ENCODE measurements at regions not wholly inside any gene's neighbourhood (a gene's known extent, or its start where the extent isn't known, plus 50 kb on each side); places are given as distances from the start of the nearest gene placed in this dataset.
"Not testable (repeated sequence)": the region's sequence is repeated elsewhere in the genome, so short reads cannot be mapped to it uniquely, and the experiment has no call there.

GRCh38 chr18:75854174-75854573 lies 426.7 kb upstream of the SMIM21 start:
- Histone ChIP-seq H3K4me1 (ENCODE audit: control insufficient read depth in 1 of 2, low read depth in 2 of 2) (no peaks in the 10 kb centered on the region), H3K9me3 (no peaks in the 10 kb centered on the region), H3K27me3 (replicated peaks; ENCODE audit: insufficient read depth) (no peaks in the 10 kb centered on the region), H3K36me3 (no peaks in the 10 kb centered on the region), H3K27ac (no peak overlapping the region), H3K4me3 (no peak overlapping the region)
- TF ChIP-seq, protein P1, sequence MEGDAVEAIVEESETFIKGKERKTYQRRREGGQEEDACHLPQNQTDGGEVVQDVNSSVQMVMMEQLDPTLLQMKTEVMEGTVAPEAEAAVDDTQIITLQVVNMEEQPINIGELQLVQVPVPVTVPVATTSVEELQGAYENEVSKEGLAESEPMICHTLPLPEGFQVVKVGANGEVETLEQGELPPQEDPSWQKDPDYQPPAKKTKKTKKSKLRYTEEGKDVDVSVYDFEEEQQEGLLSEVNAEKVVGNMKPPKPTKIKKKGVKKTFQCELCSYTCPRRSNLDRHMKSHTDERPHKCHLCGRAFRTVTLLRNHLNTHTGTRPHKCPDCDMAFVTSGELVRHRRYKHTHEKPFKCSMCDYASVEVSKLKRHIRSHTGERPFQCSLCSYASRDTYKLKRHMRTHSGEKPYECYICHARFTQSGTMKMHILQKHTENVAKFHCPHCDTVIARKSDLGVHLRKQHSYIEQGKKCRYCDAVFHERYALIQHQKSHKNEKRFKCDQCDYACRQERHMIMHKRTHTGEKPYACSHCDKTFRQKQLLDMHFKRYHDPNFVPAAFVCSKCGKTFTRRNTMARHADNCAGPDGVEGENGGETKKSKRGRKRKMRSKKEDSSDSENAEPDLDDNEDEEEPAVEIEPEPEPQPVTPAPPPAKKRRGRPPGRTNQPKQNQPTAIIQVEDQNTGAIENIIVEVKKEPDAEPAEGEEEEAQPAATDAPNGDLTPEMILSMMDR (IDR thresholded peaks at IDR 0.05): no peak
- no peak for ATAC-seq (ENCODE audit: insufficient number of reproducible peaks, low FRiP score, low read depth)
- DNase-seq (ENCODE audit: low spot score): no peak

DNA sequence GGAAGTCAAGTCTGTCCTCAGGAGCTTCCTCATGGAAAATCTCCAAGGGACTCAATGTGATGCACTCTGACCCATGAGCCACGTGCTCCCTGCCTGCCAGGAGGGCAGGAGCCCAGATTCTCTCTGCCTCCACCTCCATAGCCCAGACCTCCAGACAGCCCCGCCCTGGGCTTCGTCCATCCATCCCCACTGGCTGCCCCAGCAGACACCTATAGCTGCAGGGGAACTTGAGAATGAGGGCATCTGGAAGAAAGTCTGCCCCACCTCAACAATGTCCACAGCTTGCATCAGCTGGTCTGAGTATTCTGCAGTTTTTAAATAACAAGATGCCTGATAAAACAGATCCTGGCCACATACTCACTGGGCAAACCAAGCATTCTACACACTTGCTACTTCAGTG lies 418.8 kb upstream of the SMIM21 start:
- DNase-seq (ENCODE audit: low spot score) (no peak), ATAC-seq (ENCODE audit: insufficient number of reproducible peaks, low FRiP score, low read depth) (no peak)

DNA sequence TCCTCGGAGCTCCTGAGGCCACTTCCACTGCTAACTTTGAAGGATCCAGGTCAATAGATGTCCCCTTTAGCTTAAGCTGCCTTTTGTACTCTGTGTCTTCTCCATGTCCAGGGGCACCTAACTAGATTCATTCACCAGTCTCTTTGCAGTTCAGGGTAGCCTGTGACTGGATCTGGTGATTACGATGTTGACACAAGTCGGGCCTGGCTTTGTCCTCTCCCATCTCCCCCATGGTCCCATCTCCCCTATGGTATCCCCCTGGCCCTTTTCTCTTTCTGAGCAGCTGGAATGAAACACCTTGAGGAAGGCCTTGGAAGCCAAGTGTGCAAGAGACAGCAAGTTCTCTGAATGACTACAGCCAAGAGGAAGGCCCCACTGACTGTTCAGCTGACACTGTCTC lies 417.9 kb upstream of the SMIM21 start:
- DNase-seq (ENCODE audit: low spot score) (no peak), ATAC-seq (ENCODE audit: insufficient number of reproducible peaks, low FRiP score, low read depth) (no peak)
- Histone ChIP-seq H3K27ac (no peak overlapping the region), H3K36me3 (no peaks in the 10 kb centered on the region), H3K9me3 (no peaks in the 10 kb centered on the region), H3K4me3 (no peak overlapping the region), H3K27me3 (replicated peaks; ENCODE audit: insufficient read depth) (no peaks in the 10 kb centered on the region), H3K4me1 (ENCODE audit: control insufficient read depth in 1 of 2, low read depth in 2 of 2) (no peaks in the 10 kb centered on the region)
- TF ChIP-seq, protein P1 (IDR thresholded peaks at IDR 0.05): no peak

More for the DNA sequence above, 418.8 kb upstream of the SMIM21 start:
- Histone ChIP-seq H3K27ac (no peak overlapping the region), H3K36me3 (no peaks in the 10 kb centered on the region), H3K27me3 (replicated peaks; ENCODE audit: insufficient read depth) (no peaks in the 10 kb centered on the region), H3K4me1 (ENCODE audit: control insufficient read depth in 1 of 2, low read depth in 2 of 2) (no peaks in the 10 kb centered on the region), H3K4me3 (no peak overlapping the region), H3K9me3 (no peaks in the 10 kb centered on the region)
- TF ChIP-seq, protein P1 (IDR thresholded peaks at IDR 0.05): no peak

GRCh38 chr18:75844146-75844545 lies 416.6 kb upstream of the SMIM21 start:
- no peaks in the 10 kb centered on the region for H3K27me3 ChIP-seq (replicated peaks; ENCODE audit: insufficient read depth)
- TF ChIP-seq, protein P1 (IDR thresholded peaks at IDR 0.05): no peak

GRCh38 chr18:75840131-75840530 lies 412.6 kb upstream of the SMIM21 start:
- DNase-seq (ENCODE audit: low spot score) (no peak), ATAC-seq (ENCODE audit: insufficient number of reproducible peaks, low FRiP score, low read depth) (no peak)
- no peaks in the 10 kb centered on the region for H3K9me3 ChIP-seq
- no peaks in the 10 kb centered on the region for H3K4me1 ChIP-seq (ENCODE audit: control insufficient read depth in 1 of 2, low read depth in 2 of 2)
- no peak overlapping the region for H3K4me3 ChIP-seq
- TF ChIP-seq, protein P1 (IDR thresholded peaks at IDR 0.05): no peak
- H3K36me3 ChIP-seq: no peaks in the 10 kb centered on the region
- no peak overlapping the region for H3K27ac ChIP-seq
- H3K27me3 ChIP-seq (replicated peaks; ENCODE audit: insufficient read depth): no peaks in the 10 kb centered on the region

More at GRCh38 chr18:75844146-75844545, 416.6 kb upstream of the SMIM21 start:
- Histone ChIP-seq H3K27ac (no peak overlapping the region), H3K4me3 (no peak overlapping the region), H3K9me3 (no peaks in the 10 kb centered on the region), H3K4me1 (ENCODE audit: control insufficient read depth in 1 of 2, low read depth in 2 of 2) (no peaks in the 10 kb centered on the region), H3K36me3 (no peaks in the 10 kb centered on the region)
- ATAC-seq (ENCODE audit: insufficient number of reproducible peaks, low FRiP score, low read depth) (no peak), DNase-seq (ENCODE audit: low spot score) (no peak)

- H3K4me3 ChIP-seq; H3K4me1 ChIP-seq (ENCODE audit: control insufficient read depth in 1 of 2, low read depth in 2 of 2); ATAC-seq (ENCODE audit: insufficient number of reproducible peaks, low FRiP score, low read depth); H3K27ac ChIP-seq; H3K36me3 ChIP-seq; H3K9me3 ChIP-seq; DNase-seq (ENCODE audit: low spot score); H3K27me3 ChIP-seq (replicated peaks; ENCODE audit: insufficient read depth): not testable (repeated sequence)
These were observed 412.2 kb upstream of the SMIM21 start for GRCh38 chr18:75839686-75840085.

Data from thoracic aorta (tissue), 2 donors.